Hematopoietic multipotent progenitor cell treated with erythropoietin and hydrocortisone succinate and interleukin-3 and kit ligand, for 15 days (in vitro differentiated cells): ENCODE measurements at regions not wholly inside any gene's neighbourhood (a gene's known extent, or its start where the extent isn't known, plus 50 kb on each side); places are given as distances from the start of the nearest gene placed in this dataset.
"Not testable (repeated sequence)": the region's sequence is repeated elsewhere in the genome, so short reads cannot be mapped to it uniquely, and the experiment has no call there.

ENCODE experiments used
- DNase-seq: peaks from one replicate; pipeline ENCODE4 v3.0.0-alpha.2; 2015; ENCODE audit warnings: low spot score

GRCh38 chr1:209173796-209174195 is 409.7 kb upstream of the CAMK1G start:
- DNase-seq: not testable (repeated sequence)

- no peak for DNase-seq
Observed at GRCh38 chr1:209176866-209177430, 406.6 kb upstream of the CAMK1G start.

DNA sequence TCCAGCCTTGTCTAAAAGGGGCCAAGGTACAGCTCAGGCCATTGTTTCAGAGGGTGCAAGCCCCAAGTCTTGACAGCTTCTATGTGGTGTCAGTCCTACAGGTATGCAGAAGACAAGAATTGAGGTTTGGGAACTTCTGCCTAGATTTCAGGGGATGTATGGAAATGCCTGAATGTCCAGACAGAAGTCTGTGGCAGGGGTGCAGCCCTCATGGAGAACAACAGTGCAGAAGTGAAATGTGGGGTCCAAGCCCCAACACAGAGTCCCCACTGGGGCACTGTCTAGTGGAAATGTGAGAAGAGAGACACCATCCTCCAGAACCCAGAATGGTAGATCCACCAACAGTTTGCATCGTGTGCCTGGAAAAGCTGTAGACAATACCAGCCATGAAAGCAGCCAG is 400.3 kb upstream of the CAMK1G start:
- DNase-seq: no peak

DNA sequence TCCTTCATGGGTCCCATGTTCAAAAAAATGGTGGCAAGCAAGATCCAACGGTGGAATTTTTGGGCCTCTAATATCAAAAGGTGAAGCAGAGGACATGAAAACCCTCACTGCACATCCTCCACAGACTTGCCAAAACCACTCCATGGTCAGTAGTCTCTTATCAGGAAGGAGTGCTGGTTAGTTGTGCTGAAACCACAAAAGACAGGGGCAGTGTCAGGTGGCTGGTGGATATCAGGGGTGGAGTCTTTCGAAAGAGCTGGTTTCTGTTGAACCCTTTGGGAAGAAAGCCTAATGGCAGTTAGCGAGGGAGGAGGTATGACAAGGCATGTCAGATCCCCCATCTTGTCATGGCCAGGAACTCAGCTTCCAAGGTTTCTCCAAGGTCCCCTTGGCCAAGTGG is 395.9 kb upstream of the CAMK1G start:
- DNase-seq: no peak

- no peak for DNase-seq
Observed at GRCh38 chr1:209190591-209191261, 392.8 kb upstream of the CAMK1G start.

GRCh38 chr1:209191262-209191634 is 392.3 kb upstream of the CAMK1G start:
- DNase-seq: no peak

- DNase-seq: no peak
Observed at GRCh38 chr1:209196140-209196539, 387.4 kb upstream of the CAMK1G start.

GRCh38 chr1:209198961-209199750 is 384.4 kb upstream of the CAMK1G start:
- DNase-seq: no peak

DNA sequence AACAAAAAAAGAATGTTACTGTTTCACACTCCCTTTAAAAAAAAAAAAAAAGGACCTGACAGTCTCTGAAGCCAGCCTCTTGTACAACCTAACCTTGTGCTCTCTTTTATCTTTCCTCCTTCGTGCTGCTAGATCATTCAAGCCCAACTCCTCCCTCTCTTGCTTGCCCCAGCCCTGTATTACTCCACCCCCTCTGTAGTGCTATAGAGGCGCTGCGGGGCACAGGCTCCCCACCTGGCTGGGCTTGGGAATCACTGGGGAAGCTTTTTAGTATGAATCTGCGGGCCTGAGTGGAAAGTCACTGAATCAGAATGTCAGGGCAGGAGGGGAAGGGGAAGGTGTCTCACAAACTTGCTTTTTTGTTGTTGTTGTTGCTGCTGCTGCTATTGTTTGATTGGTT is 383.7 kb upstream of the CAMK1G start:
- no peak for DNase-seq

- not testable (repeated sequence) for DNase-seq
Observed at GRCh38 chr1:209202321-209202720, 381.2 kb upstream of the CAMK1G start.

DNA sequence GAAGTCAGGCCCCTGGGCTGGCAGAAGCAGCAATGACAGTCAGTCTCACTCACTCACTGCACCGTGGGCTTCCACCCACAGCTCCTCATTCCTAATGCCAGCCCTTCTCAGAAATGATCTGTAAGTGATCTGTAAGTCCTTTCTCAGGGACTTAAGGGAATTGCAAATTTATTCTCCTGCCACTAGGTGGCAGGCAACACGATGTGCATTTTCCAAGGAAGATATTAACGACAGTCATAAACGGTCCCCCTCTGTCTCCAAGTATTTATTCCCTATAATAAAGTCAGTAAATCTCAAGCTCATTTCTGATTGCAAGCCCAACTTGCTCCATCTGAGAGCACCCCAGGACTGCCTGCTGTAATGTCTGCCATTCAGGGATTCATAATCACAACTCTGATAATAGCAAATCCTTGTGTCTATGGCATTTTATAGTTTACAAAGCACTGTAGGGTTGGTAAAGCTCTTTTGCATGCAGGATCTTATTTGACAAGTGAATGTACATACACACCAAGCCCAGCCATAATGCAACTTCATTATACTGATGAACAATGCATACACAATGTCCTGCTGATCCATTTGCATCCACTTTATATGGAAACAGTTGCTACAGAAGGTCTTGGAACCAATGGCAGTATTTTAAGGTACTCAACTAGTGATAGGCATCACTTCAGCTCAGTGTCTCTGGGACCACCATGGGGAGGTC is 380.5 kb upstream of the CAMK1G start:
- DNase-seq: peak; percentile 17

- DNase-seq: no peak
Observed at GRCh38 chr1:209203533-209203895, 380.0 kb upstream of the CAMK1G start.

- no peak for DNase-seq
Observed at GRCh38 chr1:209205039-209205438, 378.5 kb upstream of the CAMK1G start.

DNA sequence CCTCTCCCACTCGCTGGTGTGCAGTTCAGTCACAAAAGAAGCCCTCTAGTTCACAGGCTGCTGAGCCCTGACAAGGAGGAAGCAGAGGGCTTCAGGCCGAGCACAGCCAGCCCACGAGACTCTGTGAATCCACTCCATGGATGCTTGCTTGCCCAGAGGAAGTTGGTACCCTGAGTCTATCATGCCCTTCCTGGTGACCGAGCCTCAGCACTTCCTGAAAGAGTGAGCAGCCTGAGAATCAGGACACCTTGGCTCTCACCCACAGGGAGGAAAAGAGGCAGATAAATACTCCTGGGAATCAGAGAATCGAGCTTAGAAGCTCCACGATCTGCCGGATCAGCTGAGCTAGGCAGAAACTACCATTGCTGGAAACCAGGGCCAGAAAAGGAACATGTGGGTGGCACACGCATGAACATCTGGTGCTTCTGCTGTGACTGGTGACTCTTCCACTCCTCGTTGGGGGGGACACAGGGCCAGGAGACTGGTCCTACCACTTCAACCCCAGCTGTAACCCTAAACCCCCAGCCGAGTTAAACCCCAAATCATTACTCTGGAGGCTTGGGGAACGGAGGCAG is 376.3 kb upstream of the CAMK1G start:
- no peak for DNase-seq

DNA sequence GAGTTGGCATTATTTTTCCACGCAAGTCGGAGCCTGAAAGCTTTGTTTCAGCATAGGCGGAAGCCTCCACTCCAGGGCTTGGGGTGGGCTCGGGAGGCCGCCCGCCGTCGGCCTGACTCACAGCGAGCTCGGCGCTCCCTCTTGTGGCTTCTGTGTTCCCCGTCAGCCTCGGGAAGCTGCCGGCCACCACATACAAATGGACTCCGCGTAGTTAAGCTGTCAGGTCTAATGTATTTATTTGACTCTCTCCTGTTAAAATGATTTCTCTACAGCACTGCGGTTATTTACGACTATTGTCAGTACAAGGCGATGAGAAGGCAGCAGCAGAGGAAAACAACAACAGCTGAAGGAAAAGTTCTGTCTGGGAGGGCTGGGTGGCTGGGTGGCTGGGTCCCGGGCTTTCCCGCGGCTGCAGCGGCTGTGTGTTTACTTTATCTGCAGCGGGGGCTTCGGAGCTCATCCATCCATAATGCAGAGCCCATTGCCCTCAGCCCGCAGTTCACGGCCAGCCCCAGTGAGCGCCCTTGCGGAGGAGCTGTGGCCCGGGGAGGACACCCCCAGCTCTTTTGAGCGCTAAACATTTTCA is 375.7 kb upstream of the CAMK1G start:
- no peak for DNase-seq

GRCh38 chr1:209208648-209209047 is 374.9 kb upstream of the CAMK1G start:
- no peak for DNase-seq

DNA sequence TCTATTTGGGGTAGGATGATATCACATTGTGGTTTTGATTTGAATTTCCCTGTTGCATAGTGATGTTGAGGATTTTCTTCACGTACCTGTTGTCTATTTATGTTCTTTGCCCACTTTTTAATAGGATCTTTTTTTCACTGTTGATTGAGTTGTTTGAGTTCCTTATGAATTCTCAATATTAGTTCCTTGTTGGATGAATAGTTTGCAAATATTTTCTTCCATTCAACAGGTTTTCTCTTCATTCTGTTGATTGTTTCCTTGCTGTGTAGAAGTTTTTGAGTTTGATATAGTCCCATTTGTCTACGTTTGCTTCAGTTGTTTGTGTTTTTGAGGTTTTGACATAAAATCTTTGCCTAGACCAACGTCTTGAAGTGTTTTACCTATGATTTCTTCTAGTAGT is 369.5 kb upstream of the CAMK1G start:
- DNase-seq: no peak

- DNase-seq: no peak
Observed at GRCh38 chr1:209215826-209216225, 367.7 kb upstream of the CAMK1G start.

DNA sequence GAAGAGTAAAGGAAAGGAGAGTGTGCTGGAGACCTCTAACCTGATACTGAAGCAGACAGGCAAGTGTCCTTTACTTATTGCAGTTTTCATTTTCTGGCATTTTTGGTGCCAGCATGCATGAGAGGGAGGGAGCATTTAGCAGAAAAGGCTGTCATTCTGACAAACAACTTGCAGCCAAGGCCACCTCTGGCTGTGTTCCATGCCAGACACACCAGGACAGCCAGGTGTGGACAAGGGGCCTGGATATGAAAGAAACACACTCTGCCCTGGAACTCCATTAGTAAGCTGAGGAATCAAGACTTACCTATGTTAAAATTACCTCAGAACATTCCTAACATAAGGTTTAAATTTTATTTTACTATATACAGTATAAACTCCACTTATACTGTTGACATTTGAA is 365.4 kb upstream of the CAMK1G start:
- DNase-seq: no peak

DNA sequence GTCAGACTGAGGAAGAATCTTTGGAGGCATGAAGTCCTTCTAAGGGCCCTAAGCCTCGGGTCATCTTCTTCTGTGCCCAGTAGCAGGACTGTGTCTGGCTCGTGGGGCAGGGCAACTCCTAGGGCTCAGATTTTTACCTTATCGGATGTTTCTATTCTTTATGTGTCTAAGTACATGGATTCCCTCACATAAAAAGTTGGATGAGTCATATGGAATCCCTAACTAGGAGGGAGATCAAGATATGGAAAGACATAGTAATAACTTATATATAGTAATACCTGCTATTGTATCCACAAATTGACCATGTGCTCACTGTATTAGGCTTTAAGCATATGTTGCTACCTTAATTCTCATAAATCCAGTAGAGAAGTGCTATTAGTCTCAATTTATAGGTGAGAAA is 364.5 kb upstream of the CAMK1G start:
- no peak for DNase-seq

DNA sequence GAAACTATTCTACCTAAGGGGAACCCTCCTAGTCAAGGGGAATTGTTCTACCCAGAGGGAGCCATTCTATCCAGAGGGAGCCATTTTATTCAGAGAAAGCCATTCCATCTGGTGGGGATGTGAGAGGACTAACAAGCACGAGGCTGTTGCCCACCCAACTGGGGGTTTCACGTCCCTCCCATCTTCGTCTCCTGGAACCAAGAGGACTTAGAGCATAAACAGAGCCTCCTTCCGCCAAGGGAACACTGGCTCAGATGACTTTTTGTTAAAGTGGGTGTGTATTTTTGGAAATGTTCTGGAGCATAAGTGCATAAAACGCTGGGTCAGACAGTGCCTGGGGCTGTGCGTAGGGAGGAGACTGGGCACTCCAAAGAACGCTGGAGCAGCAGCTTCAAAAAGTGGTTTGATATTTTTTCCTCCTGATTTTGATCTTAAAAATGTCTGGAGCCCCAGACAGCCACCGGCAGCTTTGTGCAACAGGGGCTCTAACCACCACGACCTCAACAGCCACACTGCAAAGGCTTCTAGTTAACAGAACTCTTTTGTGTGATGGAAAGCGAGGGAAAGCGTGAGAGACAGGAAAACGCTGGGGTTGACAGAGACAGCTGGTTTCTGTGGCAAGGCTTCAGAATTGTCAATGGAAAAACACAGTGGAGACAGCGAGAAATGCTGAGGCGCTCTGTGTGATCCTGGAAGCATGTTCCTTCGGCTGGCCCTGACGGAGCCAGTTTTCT is 363.6 kb upstream of the CAMK1G start:
- no peak for DNase-seq
